HFFc6 (cell line): ENCODE measurements at regions not wholly inside any gene's neighbourhood (a gene's known extent, or its start where the extent isn't known, plus 50 kb on each side); places are given as distances from the start of the nearest gene placed in this dataset.

Experiments
- DNase-seq: peaks from one replicate; pipeline ENCODE4 v3.0.0-alpha.2; 2018
- H3K27ac Mint-ChIP-seq: 2 replicates; pipeline ENCODE4 v1.8.0; 2020; ENCODE audit warnings: mild to moderate bottlenecking, mixed read lengths
- H3K27me3 Mint-ChIP-seq: 2 replicates; pipeline ENCODE4 v1.8.0; 2021; ENCODE audit warnings: mild to moderate bottlenecking, moderate library complexity, mixed read lengths; ENCODE audit not compliant: insufficient read depth
- H3K36me3 Mint-ChIP-seq: 2 replicates; pipeline ENCODE4 v1.8.0; 2021; ENCODE audit warnings: low read depth, mixed read lengths
- H3K4me1 Mint-ChIP-seq: 2 replicates; pipeline ENCODE4 v1.8.0; 2020; ENCODE audit warnings: low read depth, mixed read lengths
- H3K4me3 Mint-ChIP-seq: 2 replicates; pipeline ENCODE4 v1.8.0; 2020; ENCODE audit warnings: mild to moderate bottlenecking, moderate library complexity, mixed read lengths
- H3K9me3 Mint-ChIP-seq: 2 replicates; pipeline ENCODE4 v1.8.0; 2020; ENCODE audit warnings: mild to moderate bottlenecking, mixed read lengths
- CTCF ChIP-seq: fragments of 200-600 bp; sonication (generic); IDR thresholded peaks from 2 replicates; pipeline ENCODE4 v1.5.0; 2021; ENCODE audit warnings: antibody characterized with exemption, mild to moderate bottlenecking

GRCh38 chr13:99690426-99691174 lies 189.3 kb downstream of the TM9SF2 start:
- no peaks in the 10 kb centered on the region for H3K36me3 Mint-ChIP-seq
- TF ChIP-seq CTCF: no peak
- DNase-seq: no peak
- no peak overlapping the region for H3K27ac Mint-ChIP-seq
- peaks cover 27% of the 10 kb centered on the region for H3K27me3 Mint-ChIP-seq
- H3K9me3 Mint-ChIP-seq: no peaks in the 10 kb centered on the region
- H3K4me1 Mint-ChIP-seq: peaks cover 5% of the 10 kb centered on the region; the same call in 1 of the 2 replicates
- no peak overlapping the region for H3K4me3 Mint-ChIP-seq

GRCh38 chr13:99689955-99690354 lies 188.7 kb downstream of the TM9SF2 start:
- H3K27ac Mint-ChIP-seq: no peak overlapping the region

GRCh38 chr13:99688776-99689175 lies 187.5 kb downstream of the TM9SF2 start:
- peaks cover 5% of the 10 kb centered on the region; the same call in 1 of the 2 replicates for H3K4me1 Mint-ChIP-seq
- no peaks in the 10 kb centered on the region for H3K36me3 Mint-ChIP-seq
- no peaks in the 10 kb centered on the region for H3K9me3 Mint-ChIP-seq
- no peak for TF ChIP-seq CTCF
- peaks cover 19% of the 10 kb centered on the region for H3K27me3 Mint-ChIP-seq
- no peak overlapping the region for H3K27ac Mint-ChIP-seq
- DNase-seq: no peak
- H3K4me3 Mint-ChIP-seq: no peak overlapping the region

More at GRCh38 chr13:99689955-99690354, 188.7 kb downstream of the TM9SF2 start:
- TF ChIP-seq CTCF: no peak
- no peak overlapping the region for H3K4me3 Mint-ChIP-seq
- peaks cover 5% of the 10 kb centered on the region; the same call in 1 of the 2 replicates for H3K4me1 Mint-ChIP-seq
- no peaks in the 10 kb centered on the region for H3K36me3 Mint-ChIP-seq
- no peaks in the 10 kb centered on the region for H3K9me3 Mint-ChIP-seq
- peaks cover 27% of the 10 kb centered on the region for H3K27me3 Mint-ChIP-seq
- DNase-seq: no peak

GRCh38 chr13:99687723-99688397 lies 186.6 kb downstream of the TM9SF2 start:
- no peaks in the 10 kb centered on the region for H3K9me3 Mint-ChIP-seq
- peaks cover 19% of the 10 kb centered on the region for H3K27me3 Mint-ChIP-seq
- H3K36me3 Mint-ChIP-seq: no peaks in the 10 kb centered on the region
- no peak for DNase-seq
- H3K27ac Mint-ChIP-seq: no peak overlapping the region
- TF ChIP-seq CTCF: no peak
- H3K4me3 Mint-ChIP-seq: no peak overlapping the region
- H3K4me1 Mint-ChIP-seq: peaks cover 5% of the 10 kb centered on the region; the same call in 1 of the 2 replicates

GRCh38 chr13:99686944-99687411 lies 185.7 kb downstream of the TM9SF2 start:
- Mint-ChIP-seq H3K27ac (no peak overlapping the region), H3K9me3 (no peaks in the 10 kb centered on the region), H3K36me3 (no peaks in the 10 kb centered on the region), H3K4me1 (peaks cover 5% of the 10 kb centered on the region; the same call in 1 of the 2 replicates), H3K27me3 (peaks cover 10% of the 10 kb centered on the region), H3K4me3 (no peak overlapping the region)
- no peak for TF ChIP-seq CTCF
- no peak for DNase-seq
